ENCODE measurements at regions not wholly inside any gene's neighbourhood (a gene's known extent, or its start where the extent isn't known, plus 50 kb on each side); places are given as distances from the start of the nearest gene placed in this dataset.

- Histone ChIP-seq H3K36me3 (ENCODE audit: insufficient read depth, low read length) (no peaks in the 10 kb centered on the region), H3K9ac (ENCODE audit: low read depth, low read length) (no peak overlapping the region), H3K9me3 (ENCODE audit: insufficient read depth, low read depth, low read length) (no peaks in the 10 kb centered on the region), H3K4me1 (ENCODE audit: insufficient read depth, low read length) (peaks cover 26% of the 10 kb centered on the region), H3K4me3 (ENCODE audit: low read length) (no peak overlapping the region), H3K27ac (ENCODE audit: low read depth, low read length) (no peak overlapping the region), H3K27me3 (ENCODE audit: insufficient read depth, low read length) (no peaks in the 10 kb centered on the region)
- 94% methylated on average over 9 of the region's 9 CpGs for WGBS
These were observed 124.0 kb upstream of the MON1B start for GRCh38 chr16:77066896-77067496.

GRCh38 chr16:77067900-77068299, 123.1 kb upstream of the MON1B start:
- no peaks in the 10 kb centered on the region for H3K27me3 ChIP-seq (ENCODE audit: insufficient read depth, low read length)
- H3K9me3 ChIP-seq (ENCODE audit: insufficient read depth, low read depth, low read length) = no peaks in the 10 kb centered on the region
- peaks cover 26% of the 10 kb centered on the region for H3K4me1 ChIP-seq (ENCODE audit: insufficient read depth, low read length)
- H3K9ac ChIP-seq (ENCODE audit: low read depth, low read length) = no peak overlapping the region
- no peak overlapping the region for H3K27ac ChIP-seq (ENCODE audit: low read depth, low read length)
- no peak overlapping the region for H3K4me3 ChIP-seq (ENCODE audit: low read length)
- 88% methylated on average over 2 of the region's 2 CpGs for WGBS
- H3K36me3 ChIP-seq (ENCODE audit: insufficient read depth, low read length) = no peaks in the 10 kb centered on the region

- no peaks in the 10 kb centered on the region for H3K36me3 ChIP-seq (ENCODE audit: insufficient read depth, low read length)
- H3K4me3 ChIP-seq (ENCODE audit: low read length) = no peak overlapping the region
- H3K9me3 ChIP-seq (ENCODE audit: insufficient read depth, low read depth, low read length) = no peaks in the 10 kb centered on the region
- no peaks in the 10 kb centered on the region for H3K27me3 ChIP-seq (ENCODE audit: insufficient read depth, low read length)
- H3K9ac ChIP-seq (ENCODE audit: low read depth, low read length) = no peak overlapping the region
- peaks cover 21% of the 10 kb centered on the region for H3K4me1 ChIP-seq (ENCODE audit: insufficient read depth, low read length)
- no peak overlapping the region for H3K27ac ChIP-seq (ENCODE audit: low read depth, low read length)
- no CpG with 5 or more reads among the region's 1 CpG for WGBS
These were observed 122.6 kb upstream of the MON1B start for GRCh38 chr16:77068402-77068801.

DNA sequence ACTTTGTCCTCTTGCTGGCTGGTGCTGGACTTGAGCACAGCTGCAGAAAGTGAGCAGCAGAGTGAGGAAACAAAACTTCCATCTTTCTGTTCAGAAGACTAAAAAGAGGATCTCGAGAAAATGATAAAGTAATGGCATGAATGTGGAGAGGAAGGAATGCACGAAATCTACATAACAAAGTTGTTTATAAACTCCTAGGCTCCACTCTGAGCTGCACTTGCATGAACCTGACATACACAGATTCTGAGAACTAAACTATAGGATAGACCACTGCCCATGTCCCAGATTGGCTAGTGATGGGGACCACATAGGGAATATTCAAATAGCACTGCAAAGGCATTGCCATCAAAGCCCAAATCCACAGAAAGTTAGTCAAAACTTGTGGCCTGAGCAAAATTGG, 121.1 kb upstream of the MON1B start:
- H3K9ac ChIP-seq (ENCODE audit: low read depth, low read length) = no peak overlapping the region
- no peaks in the 10 kb centered on the region for H3K9me3 ChIP-seq (ENCODE audit: insufficient read depth, low read depth, low read length)
- H3K4me3 ChIP-seq (ENCODE audit: low read length) = no peak overlapping the region
- no peaks in the 10 kb centered on the region for H3K27me3 ChIP-seq (ENCODE audit: insufficient read depth, low read length)
- H3K4me1 ChIP-seq (ENCODE audit: insufficient read depth, low read length) = peaks cover 11% of the 10 kb centered on the region; the same call in 1 of the 2 replicates
- no peaks in the 10 kb centered on the region for H3K36me3 ChIP-seq (ENCODE audit: insufficient read depth, low read length)
- H3K27ac ChIP-seq (ENCODE audit: low read depth, low read length) = no peak overlapping the region
- WGBS = 70% methylated on average over 2 of the region's 2 CpGs

DNA sequence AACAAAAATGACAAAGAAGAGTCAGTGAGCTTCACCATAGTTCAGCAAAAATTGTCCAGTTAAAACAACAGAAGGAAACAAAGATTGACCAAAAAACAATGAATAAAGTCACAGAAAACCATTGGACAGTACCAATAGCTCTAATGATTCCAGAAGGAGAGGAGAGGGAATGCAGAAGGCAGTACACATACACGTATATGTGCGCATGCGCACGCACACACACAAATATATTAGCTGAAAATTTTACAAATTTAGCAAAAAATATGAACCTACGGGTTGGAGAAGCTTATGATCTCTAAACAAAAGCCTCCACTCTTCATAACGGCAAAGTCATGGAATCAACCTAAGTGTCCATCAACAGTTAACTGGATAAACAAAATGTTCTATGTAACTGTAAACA, 120.3 kb upstream of the MON1B start:
- H3K9ac ChIP-seq (ENCODE audit: low read depth, low read length) = no peak overlapping the region
- WGBS = 93% methylated on average over 6 of the region's 6 CpGs
- H3K27ac ChIP-seq (ENCODE audit: low read depth, low read length) = no peak overlapping the region
- H3K9me3 ChIP-seq (ENCODE audit: insufficient read depth, low read depth, low read length) = no peaks in the 10 kb centered on the region
- no peaks in the 10 kb centered on the region for H3K27me3 ChIP-seq (ENCODE audit: insufficient read depth, low read length)
- H3K4me3 ChIP-seq (ENCODE audit: low read length) = no peak overlapping the region
- H3K36me3 ChIP-seq (ENCODE audit: insufficient read depth, low read length) = no peaks in the 10 kb centered on the region
- H3K4me1 ChIP-seq (ENCODE audit: insufficient read depth, low read length) = peaks cover 11% of the 10 kb centered on the region; the same call in 1 of the 2 replicates

DNA sequence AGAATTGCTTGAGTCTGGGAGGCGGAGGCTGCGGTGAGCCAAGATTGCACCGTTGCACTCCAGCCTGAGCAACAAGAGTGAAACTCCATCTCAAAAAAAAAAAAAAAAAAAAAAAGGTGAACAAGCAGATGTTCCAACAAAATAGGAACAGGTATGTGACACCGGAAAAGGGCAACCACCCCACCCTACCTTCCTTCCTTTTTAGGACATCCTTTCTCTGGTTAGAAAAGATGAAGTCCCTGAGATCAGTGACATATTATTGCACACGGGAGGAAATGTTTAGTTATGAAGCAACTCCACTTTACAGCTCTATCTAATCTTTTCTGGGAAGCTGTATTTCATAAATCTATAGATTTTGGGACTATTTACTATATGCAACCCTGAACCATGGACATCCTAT, 114.2 kb upstream of the MON1B start:
- H3K9ac ChIP-seq (ENCODE audit: low read depth, low read length) = no peak overlapping the region
- 83% methylated on average over 2 of the region's 5 CpGs for WGBS

GRCh38 chr16:77077256-77077922, 113.6 kb upstream of the MON1B start:
- WGBS = 91% methylated on average over 8 of the region's 8 CpGs
- Histone ChIP-seq H3K36me3 (ENCODE audit: insufficient read depth, low read length) (no peaks in the 10 kb centered on the region), H3K9me3 (ENCODE audit: insufficient read depth, low read depth, low read length) (no peaks in the 10 kb centered on the region), H3K27ac (ENCODE audit: low read depth, low read length) (no peak overlapping the region), H3K27me3 (ENCODE audit: insufficient read depth, low read length) (no peaks in the 10 kb centered on the region), H3K4me1 (ENCODE audit: insufficient read depth, low read length) (no peaks in the 10 kb centered on the region), H3K9ac (ENCODE audit: low read depth, low read length) (no peak overlapping the region), H3K4me3 (ENCODE audit: low read length) (no peak overlapping the region)

More for the DNA sequence above, 114.2 kb upstream of the MON1B start:
- Histone ChIP-seq H3K4me3 (ENCODE audit: low read length) (no peak overlapping the region), H3K9me3 (ENCODE audit: insufficient read depth, low read depth, low read length) (no peaks in the 10 kb centered on the region), H3K4me1 (ENCODE audit: insufficient read depth, low read length) (no peaks in the 10 kb centered on the region), H3K36me3 (ENCODE audit: insufficient read depth, low read length) (no peaks in the 10 kb centered on the region), H3K27ac (ENCODE audit: low read depth, low read length) (no peak overlapping the region), H3K27me3 (ENCODE audit: insufficient read depth, low read length) (no peaks in the 10 kb centered on the region)

- no peaks in the 10 kb centered on the region for H3K27me3 ChIP-seq (ENCODE audit: insufficient read depth, low read length)
- H3K9ac ChIP-seq (ENCODE audit: low read depth, low read length) = no peak overlapping the region
- no peak overlapping the region for H3K27ac ChIP-seq (ENCODE audit: low read depth, low read length)
- H3K9me3 ChIP-seq (ENCODE audit: insufficient read depth, low read depth, low read length) = no peaks in the 10 kb centered on the region
- no peaks in the 10 kb centered on the region for H3K36me3 ChIP-seq (ENCODE audit: insufficient read depth, low read length)
- no peaks in the 10 kb centered on the region; the same call in 1 of the 2 replicates for H3K4me1 ChIP-seq (ENCODE audit: insufficient read depth, low read length)
- no CpG with 5 or more reads among the region's 1 CpG for WGBS
- H3K4me3 ChIP-seq (ENCODE audit: low read length) = no peak overlapping the region
These were observed 105.0 kb upstream of the MON1B start for GRCh38 chr16:77085981-77086380.

- no peaks in the 10 kb centered on the region for H3K36me3 ChIP-seq (ENCODE audit: insufficient read depth, low read length)
- no peak overlapping the region for H3K4me3 ChIP-seq (ENCODE audit: low read length)
- WGBS = 100% methylated on average over 1 of the region's 1 CpG
- H3K9ac ChIP-seq (ENCODE audit: low read depth, low read length) = no peak overlapping the region
- H3K27ac ChIP-seq (ENCODE audit: low read depth, low read length) = no peak overlapping the region
- H3K9me3 ChIP-seq (ENCODE audit: insufficient read depth, low read depth, low read length) = no peaks in the 10 kb centered on the region
- H3K4me1 ChIP-seq (ENCODE audit: insufficient read depth, low read length) = no peaks in the 10 kb centered on the region
- no peaks in the 10 kb centered on the region for H3K27me3 ChIP-seq (ENCODE audit: insufficient read depth, low read length)
These were observed 100.9 kb upstream of the MON1B start for GRCh38 chr16:77090062-77090461.

DNA sequence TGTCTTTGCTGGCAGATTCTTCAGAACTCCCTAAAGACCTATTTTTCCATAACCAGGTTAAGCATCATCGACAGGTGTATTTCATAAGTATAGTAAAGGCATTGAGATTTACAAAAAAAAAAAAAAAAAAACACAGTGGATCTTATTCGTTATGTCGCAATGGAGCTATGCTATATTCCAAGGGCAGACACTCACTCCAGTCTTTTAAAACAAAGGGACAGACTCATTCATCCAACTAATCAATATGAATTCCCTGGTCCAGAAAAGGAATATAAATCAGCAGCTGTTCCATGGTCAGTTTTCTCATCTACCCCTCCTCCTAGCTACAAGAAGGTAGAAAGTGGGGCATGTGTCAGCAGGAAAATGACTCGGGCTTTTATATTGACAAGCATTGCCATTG, 97.7 kb upstream of the MON1B start:
- no peak overlapping the region for H3K4me3 ChIP-seq (ENCODE audit: low read length)
- no peaks in the 10 kb centered on the region for H3K27me3 ChIP-seq (ENCODE audit: insufficient read depth, low read length)
- no peak overlapping the region for H3K27ac ChIP-seq (ENCODE audit: low read depth, low read length)
- no peaks in the 10 kb centered on the region for H3K9me3 ChIP-seq (ENCODE audit: insufficient read depth, low read depth, low read length)
- H3K36me3 ChIP-seq (ENCODE audit: insufficient read depth, low read length) = no peaks in the 10 kb centered on the region
- H3K4me1 ChIP-seq (ENCODE audit: insufficient read depth, low read length) = no peaks in the 10 kb centered on the region
- no peak overlapping the region for H3K9ac ChIP-seq (ENCODE audit: low read depth, low read length)
- 97% methylated on average over 3 of the region's 4 CpGs for WGBS

- Histone ChIP-seq H3K4me3 (ENCODE audit: low read length) (no peak overlapping the region), H3K27ac (ENCODE audit: low read depth, low read length) (no peak overlapping the region), H3K9me3 (ENCODE audit: insufficient read depth, low read depth, low read length) (no peaks in the 10 kb centered on the region), H3K36me3 (ENCODE audit: insufficient read depth, low read length) (no peaks in the 10 kb centered on the region), H3K9ac (ENCODE audit: low read depth, low read length) (no peak overlapping the region), H3K27me3 (ENCODE audit: insufficient read depth, low read length) (no peaks in the 10 kb centered on the region), H3K4me1 (ENCODE audit: insufficient read depth, low read length) (no peaks in the 10 kb centered on the region)
- 93% methylated on average over 2 of the region's 2 CpGs for WGBS
These were observed 97.0 kb upstream of the MON1B start for GRCh38 chr16:77093999-77094398.
